GM18505 (cell line): ENCODE measurements at regions not wholly inside any gene's neighbourhood (a gene's known extent, or its start where the extent isn't known, plus 50 kb on each side); places are given as distances from the start of the nearest gene placed in this dataset.
"Not testable (repeated sequence)": the region's sequence is repeated elsewhere in the genome, so short reads cannot be mapped to it uniquely, and the experiment has no call there.

Experiments
- ATAC-seq: cut with Tn5 transposase; IDR thresholded peaks from one replicate; pipeline ENCODE4 v1.9.1; 2021; ENCODE audit not compliant: unreplicated experiment
- POLR2A ChIP-seq: IDR thresholded peaks from 4 replicates; pipeline ENCODE4 v1.6.1; 2011; ENCODE audit warnings: borderline replicate concordance; ENCODE audit not compliant: insufficient read depth, insufficient read length; ENCODE audit errors: extremely low read depth

DNA sequence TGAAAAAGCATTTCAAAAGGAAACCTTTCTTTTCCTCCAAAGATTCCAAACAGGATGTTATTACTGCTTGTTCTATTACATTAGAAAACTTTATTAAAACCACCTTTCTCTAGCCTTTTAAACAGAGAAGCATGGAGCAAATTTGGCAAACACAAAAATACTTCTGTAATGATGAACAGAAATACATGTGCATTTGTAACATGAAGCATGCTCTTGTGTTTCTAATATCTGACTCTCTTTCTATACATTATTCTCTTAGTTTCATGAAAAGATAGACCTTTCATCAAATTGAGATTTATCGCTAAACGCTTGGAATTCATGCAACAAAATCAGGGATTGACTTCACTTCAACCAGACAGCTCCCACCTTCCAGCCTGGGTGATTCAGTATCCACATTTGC, 152.8 kb upstream of the IRS2 start:
- ATAC-seq, result no peak
- TF ChIP-seq POLR2A, result no peak

DNA sequence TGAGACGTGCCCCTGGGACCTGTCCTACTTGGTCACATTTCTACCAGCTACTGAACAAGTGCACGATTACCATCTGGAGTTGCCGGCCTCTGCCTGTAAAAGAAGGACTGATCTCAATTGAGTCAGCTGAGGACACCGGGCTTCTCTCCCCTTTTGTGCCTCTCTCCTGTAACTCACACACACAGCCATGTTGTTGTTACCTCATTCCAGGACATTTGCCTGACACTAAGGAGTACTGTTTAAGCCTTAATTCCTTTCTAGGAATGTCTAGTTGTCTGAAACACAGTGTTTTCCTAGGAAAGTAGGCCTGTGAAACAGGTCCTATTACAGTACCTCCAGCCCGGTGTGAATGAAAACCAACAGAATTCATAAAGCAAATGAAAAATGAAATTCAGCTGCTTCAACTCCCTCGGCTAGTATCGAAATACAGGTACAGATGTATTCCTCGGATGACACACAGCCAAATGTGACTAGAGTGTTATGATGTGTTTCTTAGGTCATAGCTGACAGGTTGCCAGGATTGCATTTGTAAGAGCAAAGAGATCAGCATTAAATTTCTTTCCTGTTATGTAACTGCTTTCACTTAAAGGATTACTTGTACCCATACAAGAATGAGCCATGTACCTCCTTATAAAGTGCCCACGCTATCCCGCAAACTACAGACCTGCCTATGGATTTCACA, 152.0 kb upstream of the IRS2 start:
- no peak for TF ChIP-seq POLR2A
- no peak for ATAC-seq

DNA sequence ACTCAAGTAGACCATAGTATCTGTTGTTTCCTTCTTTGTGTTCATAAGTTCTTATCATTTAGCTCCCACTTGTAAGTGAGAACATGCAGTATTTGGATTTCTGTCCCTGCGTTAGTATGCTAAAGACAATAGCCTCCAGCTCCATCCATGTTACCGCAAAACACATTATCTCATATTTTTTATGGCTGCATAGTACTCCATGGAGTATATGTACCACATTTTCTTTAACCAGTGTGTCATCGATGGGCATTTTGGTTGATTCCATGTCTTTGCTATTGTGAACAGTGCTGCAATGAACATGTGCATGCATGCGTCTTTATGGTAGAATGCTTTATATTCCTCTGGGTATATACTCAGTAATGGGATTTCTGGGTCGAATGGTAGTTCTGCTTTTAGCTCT, 148.1 kb upstream of the IRS2 start:
- not testable (repeated sequence) for ATAC-seq

DNA sequence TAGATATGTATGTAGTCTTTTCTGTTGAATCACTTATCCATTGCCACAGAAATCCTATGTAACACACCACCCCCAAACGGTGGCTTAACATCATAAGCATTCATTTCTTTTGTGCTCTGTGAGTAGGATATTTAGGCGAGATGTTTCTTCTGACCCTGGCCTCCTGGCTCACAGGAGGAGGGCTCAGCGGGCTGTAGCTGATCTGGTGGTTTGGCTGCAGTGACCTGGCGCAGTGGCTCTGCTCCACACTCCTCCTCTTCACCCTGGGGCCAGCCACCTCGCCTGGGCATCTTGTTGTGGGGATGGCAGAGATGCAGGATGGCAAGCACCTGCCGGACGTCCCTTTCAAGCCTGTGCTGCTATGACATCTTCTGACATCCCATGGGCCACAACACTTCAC, 147.1 kb upstream of the IRS2 start:
- ATAC-seq, result no peak
- no peak for TF ChIP-seq POLR2A

DNA sequence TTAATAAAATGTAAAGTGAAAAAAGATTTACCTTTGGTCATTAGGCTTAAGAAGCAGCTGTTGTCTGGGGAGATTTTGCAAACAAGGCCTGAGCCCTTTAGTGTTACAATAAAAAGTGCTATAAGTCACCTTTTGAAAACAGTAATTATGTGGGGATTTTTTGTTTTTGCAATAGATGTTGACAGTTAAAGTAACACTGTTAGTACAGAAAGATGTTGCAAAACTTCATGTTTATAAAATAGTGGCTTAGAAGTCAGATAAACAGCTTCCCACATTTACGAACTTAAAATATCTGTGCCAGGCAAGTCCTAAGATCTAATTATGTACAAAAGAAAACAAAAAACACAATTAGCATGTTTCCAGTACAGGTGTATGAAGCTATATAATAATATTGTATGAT, 138.0 kb upstream of the IRS2 start:
- no peak for TF ChIP-seq POLR2A
- no peak for ATAC-seq

DNA sequence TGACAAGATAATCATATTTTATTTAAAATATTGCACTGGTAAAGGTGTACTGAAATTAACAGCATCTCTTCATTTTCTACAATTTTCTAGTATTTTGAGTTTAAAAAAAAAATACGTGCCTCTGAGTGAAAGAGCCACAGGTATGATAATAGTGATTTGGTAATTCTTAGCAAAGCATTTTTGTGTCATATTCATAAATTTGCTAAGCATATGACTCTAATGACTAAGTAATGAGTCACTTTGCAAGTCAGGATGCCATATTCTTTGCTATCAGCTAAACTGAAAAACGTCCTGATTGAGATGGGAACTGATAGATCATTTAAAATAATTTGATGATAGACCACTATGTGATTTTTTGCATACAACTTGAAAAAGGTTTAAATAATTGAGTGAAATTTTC, 136.1 kb upstream of the IRS2 start:
- TF ChIP-seq POLR2A, result no peak

DNA sequence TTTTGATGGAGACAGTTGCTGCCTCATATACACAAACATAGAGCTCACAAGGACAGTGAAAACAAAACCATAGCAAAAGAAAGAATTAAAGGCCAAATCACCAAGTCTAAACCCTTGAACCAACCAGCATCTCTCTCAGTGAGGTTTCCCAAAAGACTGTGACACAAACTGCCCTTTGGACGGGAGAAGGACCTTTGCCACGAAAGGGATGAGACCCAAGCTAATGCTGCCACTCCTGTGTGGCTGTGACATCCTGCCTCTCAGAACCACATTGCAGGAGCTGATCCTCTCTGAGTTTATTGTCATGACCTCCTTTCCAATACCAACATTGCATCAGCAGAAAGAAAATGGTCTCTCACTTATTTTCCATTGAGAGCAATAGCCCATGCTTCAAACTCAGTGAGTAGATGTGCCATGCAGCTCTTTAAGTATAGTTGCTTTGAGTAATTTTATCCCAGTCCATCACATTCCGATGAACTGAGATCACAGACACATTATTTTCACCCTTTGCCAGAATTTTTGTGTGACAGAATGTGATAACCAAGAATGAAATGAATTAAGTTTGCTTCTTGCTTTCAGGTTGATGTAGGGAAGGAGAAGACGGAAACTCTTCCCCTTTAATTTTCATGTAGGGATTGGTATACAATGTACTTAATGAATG, 133.5 kb upstream of the IRS2 start:
- no peak for TF ChIP-seq POLR2A
- no peak for ATAC-seq

More for the DNA sequence above, 136.1 kb upstream of the IRS2 start:
- no peak for ATAC-seq

DNA sequence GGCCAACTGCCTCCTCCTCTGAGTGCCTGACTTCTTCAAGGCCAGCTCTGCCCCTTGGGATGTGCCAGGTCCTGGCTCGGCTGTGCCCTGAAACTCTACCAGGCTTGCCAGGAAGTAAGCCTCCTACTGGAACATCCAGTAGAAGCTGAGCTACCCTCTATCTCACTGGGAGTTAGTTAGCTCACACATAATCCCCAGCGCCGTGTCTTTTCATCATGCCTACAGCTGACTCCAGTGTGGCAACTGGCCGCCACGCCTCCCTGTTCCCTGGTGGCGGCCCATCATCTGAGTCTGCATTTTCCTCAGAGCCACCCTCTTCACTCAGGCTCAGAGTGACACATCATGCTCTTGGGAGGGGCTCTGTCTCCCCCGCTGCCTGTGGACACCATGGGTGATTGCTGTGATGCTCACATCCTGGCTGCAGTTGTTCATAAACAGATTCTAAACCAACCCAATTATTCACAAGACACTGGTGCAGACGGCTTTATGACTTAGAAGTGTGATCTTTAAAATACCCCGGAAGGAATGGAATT, 131.9 kb upstream of the IRS2 start:
- TF ChIP-seq POLR2A, result no peak
- no peak for ATAC-seq

DNA sequence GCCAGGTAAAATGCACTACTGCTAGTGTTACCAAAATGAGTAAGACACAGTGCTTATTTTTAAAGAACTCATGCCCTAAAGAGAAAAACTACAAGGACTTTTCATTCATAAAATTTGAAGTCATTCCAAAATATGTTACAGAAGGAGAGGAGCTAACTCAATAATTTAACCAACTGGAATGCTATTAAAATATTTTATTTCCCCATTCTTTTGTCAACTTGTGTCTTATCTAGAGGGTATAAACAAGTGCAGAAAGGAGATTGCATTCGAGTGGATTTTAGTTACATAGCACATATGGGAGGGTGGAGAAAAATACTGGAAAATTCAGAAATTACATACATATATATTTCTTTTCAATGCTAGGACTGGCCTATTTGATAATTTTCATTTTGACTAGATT, 131.0 kb upstream of the IRS2 start:
- no peak for ATAC-seq
- no peak for TF ChIP-seq POLR2A

DNA sequence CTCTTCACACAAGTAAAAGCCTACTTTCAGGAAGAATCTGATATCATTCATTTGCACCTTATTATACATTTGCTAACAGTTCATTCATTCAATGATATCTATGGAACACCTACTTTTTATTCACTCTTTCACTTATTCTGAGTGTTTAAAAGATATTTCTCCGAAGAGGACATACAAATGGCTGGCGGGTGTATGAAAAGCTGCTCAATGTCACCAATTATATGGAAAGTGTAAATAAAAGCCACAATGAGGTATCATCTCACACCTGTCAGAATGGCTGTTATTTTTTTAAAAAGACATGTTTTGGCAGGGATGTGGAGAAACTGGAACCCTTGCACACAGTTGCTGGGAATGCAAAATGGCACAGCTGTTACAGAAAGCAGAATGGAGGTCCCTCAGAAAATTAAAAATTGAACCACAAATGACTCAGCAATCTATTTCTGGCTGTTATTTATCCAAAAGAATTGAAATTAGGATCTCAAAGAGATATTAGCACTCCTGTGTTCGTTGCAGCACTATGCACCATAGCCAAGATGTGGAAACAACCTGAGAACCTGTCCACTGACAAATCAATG, 127.6 kb upstream of the IRS2 start:
- no peak for ATAC-seq
- no peak for TF ChIP-seq POLR2A

DNA sequence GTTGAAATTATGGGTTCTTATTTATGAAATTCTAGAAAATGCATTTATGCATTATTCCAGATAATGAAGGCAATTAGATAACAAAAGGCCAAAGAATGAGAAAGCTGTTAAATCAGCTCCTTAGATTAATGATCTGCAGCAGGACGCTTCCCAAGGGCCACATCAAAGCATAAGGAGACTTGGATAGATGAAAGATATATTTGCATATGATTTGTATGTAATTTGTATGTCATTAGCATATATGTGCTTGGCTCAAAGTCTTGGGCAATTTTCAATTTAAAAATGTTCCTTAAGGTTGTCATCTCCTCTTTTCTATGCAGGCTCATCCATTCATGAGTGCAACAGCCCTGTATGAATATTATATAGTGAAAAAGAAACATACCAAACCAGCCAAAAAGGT, 126.8 kb upstream of the IRS2 start:
- TF ChIP-seq POLR2A, result no peak
- ATAC-seq, result no peak

DNA sequence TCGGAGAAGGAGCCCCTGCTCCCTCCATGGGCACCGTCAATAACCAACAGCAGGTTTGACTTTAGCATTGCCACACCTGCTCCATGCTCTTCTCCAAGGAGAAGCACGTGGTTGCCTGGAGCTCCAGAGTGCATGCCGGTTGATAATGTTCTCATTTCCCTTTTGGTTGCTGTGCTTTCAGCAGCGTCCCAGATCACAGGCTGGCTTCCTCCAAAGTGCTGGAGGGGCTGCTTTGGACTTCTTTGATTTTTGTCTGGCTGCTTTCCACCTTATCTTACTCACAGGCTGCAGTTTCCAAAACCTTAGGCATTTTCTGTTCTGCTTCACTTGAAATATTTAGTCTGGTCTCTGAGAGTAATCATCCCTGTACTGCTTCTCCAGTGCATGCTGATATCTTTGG, 123.8 kb upstream of the IRS2 start:
- TF ChIP-seq POLR2A, result no peak

DNA sequence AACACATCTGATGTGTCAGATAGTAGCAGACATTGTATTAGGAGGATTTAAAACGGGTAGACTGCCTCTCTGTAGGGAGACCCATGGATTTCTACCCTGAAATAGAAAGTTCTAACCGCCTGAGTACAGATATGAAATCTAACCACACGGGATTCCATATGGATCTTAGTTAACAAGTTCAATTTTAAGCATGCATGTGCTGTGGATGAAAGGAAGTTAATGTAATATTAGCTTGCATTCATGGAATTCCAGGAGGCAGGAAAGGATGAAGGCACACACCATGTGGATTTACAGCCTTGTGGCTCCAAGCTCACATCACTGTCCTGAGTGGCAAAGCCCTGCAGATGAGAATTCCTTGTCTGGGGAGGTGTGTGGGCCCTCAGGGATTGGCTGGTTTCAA, 120.6 kb upstream of the IRS2 start:
- TF ChIP-seq POLR2A, result no peak
- no peak for ATAC-seq

More for the DNA sequence above, 123.8 kb upstream of the IRS2 start:
- no peak for ATAC-seq

DNA sequence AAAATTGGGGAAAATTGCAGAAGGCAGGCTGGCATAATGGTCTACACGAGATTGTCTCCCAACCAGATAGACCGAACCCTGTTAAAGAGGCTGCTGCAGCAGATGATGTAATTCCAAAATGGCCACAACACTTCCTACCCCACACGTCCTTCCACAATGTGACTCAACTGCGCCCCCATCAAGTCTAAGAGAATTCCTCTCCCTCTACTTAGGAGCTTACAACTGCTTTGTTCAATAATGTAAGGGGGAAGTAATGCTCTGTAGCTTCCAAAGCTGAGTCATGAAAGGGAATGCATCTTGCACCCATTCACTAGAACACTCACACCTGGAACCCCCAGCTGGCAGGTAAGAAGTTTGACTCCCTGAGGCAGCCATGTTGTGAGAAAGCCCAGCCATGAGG, 117.8 kb upstream of the IRS2 start:
- no peak for ATAC-seq
- no peak for TF ChIP-seq POLR2A

DNA sequence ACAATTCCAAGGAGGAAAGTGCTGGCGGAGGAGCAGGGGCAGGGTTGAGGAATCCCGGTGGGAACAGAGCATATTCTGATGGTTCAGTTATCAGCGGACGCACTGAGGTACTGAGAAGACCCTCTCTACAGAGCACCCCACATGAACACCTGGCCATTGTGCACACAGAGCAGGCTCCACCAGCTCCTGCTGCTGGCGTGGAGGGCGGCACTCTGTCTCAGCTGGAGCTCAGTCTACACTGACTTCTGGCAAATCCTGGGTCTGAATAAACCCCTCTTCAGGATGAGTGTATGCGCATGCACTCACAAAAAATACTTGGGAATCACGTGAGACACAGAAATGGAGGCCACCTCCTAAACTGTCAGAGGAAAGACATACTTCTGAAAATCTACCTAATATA, 114.4 kb upstream of the IRS2 start:
- no peak for ATAC-seq
- TF ChIP-seq POLR2A, result no peak

DNA sequence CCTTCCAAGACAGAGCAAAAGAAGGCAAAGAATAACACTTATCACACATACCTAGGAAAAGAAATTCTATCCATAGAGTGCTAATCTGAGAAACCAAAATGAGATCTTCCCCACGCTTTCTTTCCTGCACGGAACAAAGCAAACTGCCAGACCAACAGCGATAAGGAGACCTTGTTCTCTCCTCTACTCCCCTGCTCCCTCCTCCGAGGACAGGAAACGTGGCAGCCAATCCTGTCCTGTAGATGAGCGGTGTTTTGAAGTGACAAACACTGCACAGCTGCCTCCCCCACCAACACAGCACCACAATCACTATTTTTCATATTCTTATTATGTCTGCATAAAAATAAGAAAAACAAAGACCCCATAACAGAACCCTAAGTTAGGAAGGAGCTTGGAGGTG, 113.9 kb upstream of the IRS2 start:
- no peak for TF ChIP-seq POLR2A
- no peak for ATAC-seq
